Hepatocyte (in vitro differentiated cells): ENCODE measurements at regions not wholly inside any gene's neighbourhood (a gene's known extent, or its start where the extent isn't known, plus 50 kb on each side); places are given as distances from the start of the nearest gene placed in this dataset.

ENCODE experiments used
- EZH2phosphoT487 ChIP-seq: fragments of 200-600 bp; sonication (generic); IDR thresholded peaks from one replicate; pipeline ENCODE4 v1.6.1; 2018; ENCODE audit warnings: antibody characterized with exemption, mild to moderate bottlenecking, low read depth, moderate library complexity; ENCODE audit not compliant: unreplicated experiment, severe bottlenecking
- TF ChIP-seq, protein P1 (sequence below): fragments of 200-600 bp; sonication (generic); IDR thresholded peaks from 2 replicates; pipeline ENCODE4 v1.5.1; 2016; ENCODE audit warnings: antibody characterized with exemption, mild to moderate bottlenecking; ENCODE audit not compliant: poor library complexity

DNA sequence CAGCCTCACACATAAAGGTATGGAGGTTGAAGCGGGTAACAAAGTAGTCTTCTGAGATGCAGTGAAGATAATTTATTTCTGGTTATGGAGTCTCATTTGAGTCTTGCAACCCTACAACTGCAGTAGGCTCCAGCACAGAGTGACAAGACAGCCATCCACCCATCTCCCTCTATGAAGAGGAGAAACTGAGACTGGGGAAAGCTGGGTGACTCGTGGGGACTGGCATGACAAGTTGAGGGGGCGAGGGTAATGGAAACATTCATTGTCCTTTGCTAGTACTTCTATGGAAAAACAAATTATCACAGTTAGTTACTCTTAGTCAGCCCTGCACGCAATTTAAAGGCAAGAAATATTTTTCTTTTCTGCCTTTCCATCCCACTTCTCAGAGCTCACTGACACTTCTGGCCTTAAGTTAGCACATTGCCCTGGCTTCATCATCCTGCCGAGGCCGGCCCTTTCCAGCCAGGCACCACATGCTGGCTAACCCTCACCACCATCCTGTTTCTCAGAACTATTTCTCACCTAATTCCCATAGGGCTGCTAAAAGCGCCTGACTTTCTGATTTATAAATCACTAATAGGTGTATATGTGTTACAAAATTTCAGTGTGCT, 361.1 kb downstream of the ETS1 start:
- TF ChIP-seq, protein P1, sequence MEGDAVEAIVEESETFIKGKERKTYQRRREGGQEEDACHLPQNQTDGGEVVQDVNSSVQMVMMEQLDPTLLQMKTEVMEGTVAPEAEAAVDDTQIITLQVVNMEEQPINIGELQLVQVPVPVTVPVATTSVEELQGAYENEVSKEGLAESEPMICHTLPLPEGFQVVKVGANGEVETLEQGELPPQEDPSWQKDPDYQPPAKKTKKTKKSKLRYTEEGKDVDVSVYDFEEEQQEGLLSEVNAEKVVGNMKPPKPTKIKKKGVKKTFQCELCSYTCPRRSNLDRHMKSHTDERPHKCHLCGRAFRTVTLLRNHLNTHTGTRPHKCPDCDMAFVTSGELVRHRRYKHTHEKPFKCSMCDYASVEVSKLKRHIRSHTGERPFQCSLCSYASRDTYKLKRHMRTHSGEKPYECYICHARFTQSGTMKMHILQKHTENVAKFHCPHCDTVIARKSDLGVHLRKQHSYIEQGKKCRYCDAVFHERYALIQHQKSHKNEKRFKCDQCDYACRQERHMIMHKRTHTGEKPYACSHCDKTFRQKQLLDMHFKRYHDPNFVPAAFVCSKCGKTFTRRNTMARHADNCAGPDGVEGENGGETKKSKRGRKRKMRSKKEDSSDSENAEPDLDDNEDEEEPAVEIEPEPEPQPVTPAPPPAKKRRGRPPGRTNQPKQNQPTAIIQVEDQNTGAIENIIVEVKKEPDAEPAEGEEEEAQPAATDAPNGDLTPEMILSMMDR, result no peak
- TF ChIP-seq EZH2phosphoT487, result no peak
